K562 (cell line): ENCODE measurements at regions not wholly inside any gene's neighbourhood (a gene's known extent, or its start where the extent isn't known, plus 50 kb on each side); places are given as distances from the start of the nearest gene placed in this dataset.
A peak's percentile ranks its signal among the peaks of the same experiment; 100 is the strongest.

Source experiments
- ATAC-seq: fragments of 200-7000 bp; cut with Tn5 transposase; 3 replicates; pipeline ENCODE4 v1.9.1; 2020; ENCODE audit warnings: moderate library complexity
- BruUV-seq: library from RNA; stranded (reverse); fragments of 400-500 nt; replicated peaks from 2 replicates; lab custom pipeline; 2021; lab: Mats Ljungman, UMichigan
- CTCF ChIA-PET: fragments of 300-600 bp; formaldehyde crosslinking; extraction: SDS; loops from one replicate; lab custom pipeline; 2021; ENCODE audit warnings: low intra/inter-chr PET ratio; lab: Yijun Ruan, JAX
- POLR2A ChIA-PET: fragments of 300-600, 350-650 bp; sonication (Branson Sonifier 250); formaldehyde crosslinking; extraction: SDS; loops from one replicate; lab custom pipeline; 2021; ENCODE audit warnings: antibody characterized with exemption, inconsistent platforms; lab: Yijun Ruan, JAX
- DNase-seq, 4 experiments: peaks; one replicate each; pipeline versions ENCODE4 v3.0.0 to v3.0.0-alpha.2; 2011 to 2018; ENCODE audit warnings: low spot score in 3 of 4, mixed read lengths in 3 of 4; ENCODE audit errors: extremely low read depth in 1 of 4
- FAIRE-seq: peaks from 2 replicates; lab custom pipeline; 2011; peaks lifted over from hg19 to GRCh38; lab: Jason Lieb, UNC
- H2AFZ ChIP-seq: 2 replicates; pipeline ENCODE4 v1.6.0; 2011; ENCODE audit warnings: low read depth, low read length, control low read depth, inconsistent platforms
- H3K27ac ChIP-seq: fragments of 200-600 bp; 3 replicates; pipeline ENCODE4 v1.8.0; 2011; ENCODE audit warnings: low read depth, mild to moderate bottlenecking, control low read depth, inconsistent platforms, low read length, moderate library complexity, mixed read lengths; ENCODE audit errors: extremely low read depth
- H3K27me3 ChIP-seq, 2 experiments: fragments of 300-600 bp in 1 of 2; 2 replicates in 1 of 2; 3 replicates in 1 of 2; pipeline versions ENCODE4 v1.6.0 to v1.8.0; 2011; ENCODE audit warnings: inconsistent platforms in 2 of 2, low read length in 2 of 2, mild to moderate bottlenecking in 1 of 2, mixed read lengths in 1 of 2, moderate library complexity in 1 of 2; ENCODE audit not compliant: control insufficient read depth in 2 of 2, insufficient read depth in 2 of 2
- H3K36me3 ChIP-seq: fragments of 300-600 bp; 3 replicates; pipeline ENCODE4 v1.8.0; 2011; ENCODE audit warnings: mild to moderate bottlenecking, low read length, inconsistent platforms; ENCODE audit not compliant: control insufficient read depth, insufficient read depth
- H3K4me1 ChIP-seq, 2 experiments: fragments of 200-600 bp in 1 of 2; replicated peaks in 1 of 2; 2 replicates in 1 of 2; 3 replicates in 1 of 2; pipeline versions ENCODE4 v1.5.1 to v1.8.0; 2011; ENCODE audit warnings: inconsistent platforms in 2 of 2, low read length in 2 of 2, mild to moderate bottlenecking in 1 of 2, mixed read lengths in 1 of 2, moderate library complexity in 1 of 2; ENCODE audit not compliant: control insufficient read depth in 2 of 2, insufficient read depth in 2 of 2
- H3K4me2 ChIP-seq: 2 replicates; pipeline ENCODE4 v1.6.1; 2011; ENCODE audit warnings: low read length, control low read depth, inconsistent platforms, mixed read lengths; ENCODE audit not compliant: insufficient read depth
- H3K4me3 ChIP-seq: fragments of 200-600 bp; sonication (generic), shearing (Covaris generic); 2 replicates; pipeline ENCODE4 v1.5.1; 2016; ENCODE audit warnings: control low read depth, inconsistent platforms
- H3K79me2 ChIP-seq: fragments of 200-600 bp; 3 replicates; pipeline ENCODE4 v1.8.0; 2011; ENCODE audit warnings: low read length, inconsistent platforms; ENCODE audit not compliant: control insufficient read depth, insufficient read depth
- H3K9ac ChIP-seq, 2 experiments: 2 replicates each; pipeline versions ENCODE4 v1.6.0 to v1.6.1; 2011; ENCODE audit warnings: low read depth in 2 of 2, low read length in 2 of 2, control low read depth in 1 of 2, inconsistent platforms in 1 of 2, mild to moderate bottlenecking in 1 of 2, mixed read lengths in 1 of 2; ENCODE audit not compliant: insufficient read depth in 1 of 2
- H3K9me1 ChIP-seq: one replicate; pipeline ENCODE4 v1.6.0; 2011; ENCODE audit warnings: inconsistent platforms, mild to moderate bottlenecking, low read length, moderate library complexity; ENCODE audit not compliant: control insufficient read depth, insufficient read depth
- H3K9me3 ChIP-seq: replicated peaks from 2 replicates; pipeline ENCODE4 v1.5.1; 2011; ENCODE audit warnings: low read depth, low read length, inconsistent platforms; ENCODE audit not compliant: control insufficient read depth, insufficient read depth
- H4K20me1 ChIP-seq: replicated peaks from 2 replicates; pipeline ENCODE4 v1.6.1; 2011; ENCODE audit warnings: low read length, inconsistent platforms, mixed read lengths; ENCODE audit not compliant: control insufficient read depth, insufficient read depth
- ATF3 ChIP-seq, 2 experiments: fragments of 450-650 bp in 1 of 2; sonication (generic) in 1 of 2; formaldehyde crosslinking in 1 of 2; IDR thresholded peaks in 1 of 2; conservative IDR thresholded peaks in 1 of 2; 2 replicates each; pipeline versions ENCODE4 v1.6.1 to v1.8.1; 2016 to 2023; ENCODE audit warnings: mild to moderate bottlenecking in 2 of 2, moderate library complexity in 2 of 2, inconsistent platforms in 1 of 2, missing genetic modification reagents in 1 of 2
- CBFA2T3 ChIP-seq: fragments of 450-650 bp; IDR thresholded peaks from 2 replicates; pipeline ENCODE4 v1.6.1; 2017
- CEBPG ChIP-seq, 3 experiments: fragments of 200-800 bp in 1 of 3; sonication (Bioruptor generic) in 1 of 3; sonication (generic) in 1 of 3; formaldehyde crosslinking in 1 of 3; IDR thresholded peaks in 2 of 3; conservative IDR thresholded peaks in 1 of 3; 2 replicates each; pipeline versions ENCODE4 v1.6.1 to v1.8.0; 2016 to 2022; ENCODE audit warnings: missing compliant biosample characterization in 2 of 3, missing genetic modification characterization in 2 of 3, mild to moderate bottlenecking in 1 of 3, missing genetic modification reagents in 1 of 3
- CREM ChIP-seq: IDR thresholded peaks from 2 replicates; pipeline ENCODE4 v1.6.1; 2014; ENCODE audit warnings: antibody characterized with exemption, low read depth
- EHMT2 ChIP-seq: fragments of 450-650 bp; IDR thresholded peaks from 2 replicates; pipeline ENCODE4 v1.6.1; 2018; ENCODE audit warnings: antibody characterized with exemption
- LEF1 ChIP-seq: fragments of 450-650 bp; IDR thresholded peaks from 2 replicates; pipeline ENCODE4 v1.6.1; 2016; ENCODE audit warnings: mild to moderate bottlenecking
- MTA3 ChIP-seq: fragments of 450-650 bp; formaldehyde crosslinking; IDR thresholded peaks from 2 replicates; pipeline ENCODE4 v1.6.1; 2017; ENCODE audit warnings: mild to moderate bottlenecking, borderline replicate concordance
- POLR2A ChIP-seq: fragments of 450-650 bp; conservative IDR thresholded peaks from 2 replicates; pipeline ENCODE4 v1.6.1; 2016
- SMAD4 ChIP-seq: fragments of 250-450 bp; sonication (Bioruptor Pico); conservative IDR thresholded peaks from 2 replicates; pipeline ENCODE4 v1.8.0; 2021; ENCODE audit warnings: inconsistent platforms, mild to moderate bottlenecking, moderate library complexity
- SMARCE1 ChIP-seq: fragments of 450-650 bp; IDR thresholded peaks from 2 replicates; pipeline ENCODE4 v1.7.1; 2016; ENCODE audit warnings: mild to moderate bottlenecking
- TFAP4 ChIP-seq: sonication (generic); formaldehyde crosslinking; IDR thresholded peaks from 2 replicates; pipeline ENCODE4 v1.8.0; 2022; ENCODE audit warnings: missing genetic modification reagents, mild to moderate bottlenecking, moderate library complexity, borderline replicate concordance
- TRIM24 ChIP-seq, 2 experiments: fragments of 450-650 bp; IDR thresholded peaks; 2 replicates each; pipeline ENCODE4 v1.6.1; 2016
- ZEB2 ChIP-seq: fragments of 450-650 bp; IDR thresholded peaks from 2 replicates; pipeline ENCODE4 v1.6.1; 2016
- ZNF140 ChIP-seq: fragments of 250-450 bp; sonication (Bioruptor Pico); IDR thresholded peaks from 2 replicates; pipeline ENCODE4 v1.8.0; 2021; ENCODE audit warnings: moderate library complexity, mild to moderate bottlenecking, inconsistent platforms
- ZNF57 ChIP-seq: fragments of 450-650 bp; formaldehyde crosslinking; IDR thresholded peaks from 2 replicates; pipeline ENCODE4 v1.4.0; 2020; ENCODE audit warnings: mild to moderate bottlenecking, moderate library complexity
- ZNF766 ChIP-seq: fragments of 200-800 bp; sonication (Bioruptor generic); conservative IDR thresholded peaks from 2 replicates; pipeline ENCODE4 v1.6.1; 2016; ENCODE audit warnings: missing genetic modification characterization, missing compliant biosample characterization
- WGBS: fragments of 100-300 bp; shearing (Covaris generic); methylation state at CpG from one replicate; pipeline ENCODE4 v1.1.6; 2016; ENCODE audit warnings: low coverage, mixed read lengths; ENCODE audit not compliant: insufficient coverage; ENCODE audit errors: missing lambda C conversion rate; 5-methylcytosine and 5-hydroxymethylcytosine counted together
- in situ Hi-C: fragments of 300-500 bp; cut with MboI; formaldehyde crosslinking; loops from 4 replicates; pipeline ENCODE4 v1.15.0; 2018; ENCODE audit warnings: inconsistent platforms, mixed read lengths
- intact Hi-C: fragments of 100-400 bp; cut with micrococcal nuclease; formaldehyde crosslinking; loops from 2 replicates; pipeline ENCODE4 v1.14.2; 2022
- TF ChIP-seq, protein P1 (sequence below), 2 experiments: fragments of 450-650 bp; IDR thresholded peaks; 2 replicates each; pipeline ENCODE4 v1.6.1; 2018; ENCODE audit warnings: mild to moderate bottlenecking in 2 of 2, low read depth in 1 of 2; ENCODE audit not compliant: partially characterized antibody in 2 of 2

DNA sequence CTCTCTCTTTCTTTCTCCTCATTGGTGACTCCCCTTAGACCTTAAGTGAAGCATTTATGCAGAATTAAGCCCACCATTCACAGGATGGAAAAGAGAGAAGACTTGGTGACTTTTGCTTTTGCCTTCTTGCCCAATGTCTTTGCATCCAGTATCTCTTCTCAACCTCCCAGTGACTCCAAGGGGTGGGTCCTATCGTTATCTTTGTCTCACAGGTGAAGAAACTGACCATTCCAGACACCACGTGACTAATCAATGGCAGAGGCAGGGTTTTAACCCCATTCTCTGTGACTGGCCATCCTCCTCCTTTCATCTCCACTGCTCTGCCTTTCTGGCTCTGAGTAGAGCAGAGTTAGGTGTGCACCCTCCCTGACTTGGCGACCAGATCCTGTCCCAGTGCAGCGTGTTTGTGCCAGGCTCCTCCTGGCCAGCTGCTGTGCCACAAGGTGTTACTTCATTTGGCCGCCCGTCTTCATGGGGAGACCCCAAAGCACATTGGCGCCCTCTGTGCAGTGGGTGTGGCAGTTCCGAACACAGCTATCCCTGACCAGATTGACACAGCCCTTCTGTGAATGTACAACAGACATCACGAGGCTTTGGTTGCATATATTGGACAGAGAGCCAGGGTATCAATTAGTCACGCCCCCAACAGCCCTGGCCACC, 501.3 kb downstream of the CD83 start:
- H3K9me3 ChIP-seq: 0 out of 2 replicates have a peak, but pooled peaks cover 2% of the 10 kb centered on the region
- TF ChIP-seq EHMT2: peak; percentile 78; the same call in 1 of the 2 replicates
- 0 out of 2 replicates have a peak, but pooled peaks have one; percentile 9 for TF ChIP-seq CREM
- TF ChIP-seq ZNF766 (CRISPR knock-in tag): peak; percentile 35; the same call in 1 of the 2 replicates
- TF ChIP-seq ZEB2: peak; percentile 92
- TF ChIP-seq TFAP4: peak; percentile 47
- TF ChIP-seq ZNF140 (CRISPR knock-in tag): no peak
- TF ChIP-seq TRIM24 (IDR thresholded peaks at IDR 0.05): peak; percentile 77 to 78
- TF ChIP-seq CEBPG (CRISPR knock-in tag; IDR thresholded peaks at IDR 0.05): peak; percentile 70
- TF ChIP-seq CEBPG (tag; conservative IDR thresholded peaks at IDR 0.05 in 1 of 2, IDR thresholded peaks at IDR 0.05 in 1 of 2): 0 out of 4 replicates have a peak, but pooled peaks of 1 of the 2 experiments have one; percentile 50
- TF ChIP-seq CBFA2T3: peak; percentile 91
- peak; percentile 38; the same call in 1 of the 2 replicates for TF ChIP-seq LEF1
- no peak for TF ChIP-seq ZNF57
- TF ChIP-seq MTA3: 0 out of 2 replicates have a peak, but pooled peaks have one; percentile 26
- TF ChIP-seq POLR2A: no peak
- TF ChIP-seq, protein P1, sequence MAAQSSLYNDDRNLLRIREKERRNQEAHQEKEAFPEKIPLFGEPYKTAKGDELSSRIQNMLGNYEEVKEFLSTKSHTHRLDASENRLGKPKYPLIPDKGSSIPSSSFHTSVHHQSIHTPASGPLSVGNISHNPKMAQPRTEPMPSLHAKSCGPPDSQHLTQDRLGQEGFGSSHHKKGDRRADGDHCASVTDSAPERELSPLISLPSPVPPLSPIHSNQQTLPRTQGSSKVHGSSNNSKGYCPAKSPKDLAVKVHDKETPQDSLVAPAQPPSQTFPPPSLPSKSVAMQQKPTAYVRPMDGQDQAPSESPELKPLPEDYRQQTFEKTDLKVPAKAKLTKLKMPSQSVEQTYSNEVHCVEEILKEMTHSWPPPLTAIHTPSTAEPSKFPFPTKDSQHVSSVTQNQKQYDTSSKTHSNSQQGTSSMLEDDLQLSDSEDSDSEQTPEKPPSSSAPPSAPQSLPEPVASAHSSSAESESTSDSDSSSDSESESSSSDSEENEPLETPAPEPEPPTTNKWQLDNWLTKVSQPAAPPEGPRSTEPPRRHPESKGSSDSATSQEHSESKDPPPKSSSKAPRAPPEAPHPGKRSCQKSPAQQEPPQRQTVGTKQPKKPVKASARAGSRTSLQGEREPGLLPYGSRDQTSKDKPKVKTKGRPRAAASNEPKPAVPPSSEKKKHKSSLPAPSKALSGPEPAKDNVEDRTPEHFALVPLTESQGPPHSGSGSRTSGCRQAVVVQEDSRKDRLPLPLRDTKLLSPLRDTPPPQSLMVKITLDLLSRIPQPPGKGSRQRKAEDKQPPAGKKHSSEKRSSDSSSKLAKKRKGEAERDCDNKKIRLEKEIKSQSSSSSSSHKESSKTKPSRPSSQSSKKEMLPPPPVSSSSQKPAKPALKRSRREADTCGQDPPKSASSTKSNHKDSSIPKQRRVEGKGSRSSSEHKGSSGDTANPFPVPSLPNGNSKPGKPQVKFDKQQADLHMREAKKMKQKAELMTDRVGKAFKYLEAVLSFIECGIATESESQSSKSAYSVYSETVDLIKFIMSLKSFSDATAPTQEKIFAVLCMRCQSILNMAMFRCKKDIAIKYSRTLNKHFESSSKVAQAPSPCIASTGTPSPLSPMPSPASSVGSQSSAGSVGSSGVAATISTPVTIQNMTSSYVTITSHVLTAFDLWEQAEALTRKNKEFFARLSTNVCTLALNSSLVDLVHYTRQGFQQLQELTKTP (IDR thresholded peaks at IDR 0.05; ENCODE audit: low read depth in 1 of 2, partially characterized antibody in 2 of 2): peak in 1 of 2 experiments; percentile 48
- peak; percentile 55; the same call in 1 of the 2 replicates for TF ChIP-seq SMARCE1
- TF ChIP-seq SMAD4 (CRISPR knock-in tag): peak; percentile 94
- TF ChIP-seq ATF3 (IDR thresholded peaks at IDR 0.05): peak; percentile 30; the same call in 1 of the 2 replicates
- no peak for TF ChIP-seq ATF3 (CRISPR knock-in tag; conservative IDR thresholded peaks at IDR 0.05)

More for the DNA sequence above, 501.3 kb downstream of the CD83 start:
- peaks cover 23 to 25% of the 10 kb centered on the region in 2 experiments; a peak in 4 of 5 replicates for H3K4me1 ChIP-seq
- peak overlapping the region; percentile 78 for H2AFZ ChIP-seq
- no TSS peak for BruUV-seq
- H3K9ac ChIP-seq: peak overlapping the region in 1 of 2 experiments; percentile 33; a peak in 1 of 4 replicates
- no peaks in the 10 kb centered on the region for H3K79me2 ChIP-seq
- in situ Hi-C loops (no loop called here), intact Hi-C loops (no loop called here)
- H3K36me3 ChIP-seq: no peaks in the 10 kb centered on the region
- no peaks in the 10 kb centered on the region for H3K9me1 ChIP-seq
- DNase-seq (peak; percentile 80 to 90 (median 86)), ATAC-seq (peak; percentile 92), FAIRE-seq (peak; percentile 93)
- H3K27me3 ChIP-seq: no peaks in the 10 kb centered on the region
- POLR2A ChIA-PET: interaction anchor here (0.6 to 1.1 kb wide), 2 partner anchors 23 to 170 kb away, joined by 3 to 4 read pairs; no protein-coding TSS in a partner anchor
- H4K20me1 ChIP-seq: no peaks in the 10 kb centered on the region
- no peak overlapping the region for H3K4me3 ChIP-seq
- H3K27ac ChIP-seq: peak overlapping the region; percentile 13; the same call in 1 of the 3 replicates
- H3K4me2 ChIP-seq: peak overlapping the region; percentile 77
- 13% methylated on average over 10 of the region's 10 CpGs for WGBS
- CTCF ChIA-PET: no interaction called here
